ENCODE measurements at regions not wholly inside any gene's neighbourhood (a gene's known extent, or its start where the extent isn't known, plus 50 kb on each side); places are given as distances from the start of the nearest gene placed in this dataset.

DNA sequence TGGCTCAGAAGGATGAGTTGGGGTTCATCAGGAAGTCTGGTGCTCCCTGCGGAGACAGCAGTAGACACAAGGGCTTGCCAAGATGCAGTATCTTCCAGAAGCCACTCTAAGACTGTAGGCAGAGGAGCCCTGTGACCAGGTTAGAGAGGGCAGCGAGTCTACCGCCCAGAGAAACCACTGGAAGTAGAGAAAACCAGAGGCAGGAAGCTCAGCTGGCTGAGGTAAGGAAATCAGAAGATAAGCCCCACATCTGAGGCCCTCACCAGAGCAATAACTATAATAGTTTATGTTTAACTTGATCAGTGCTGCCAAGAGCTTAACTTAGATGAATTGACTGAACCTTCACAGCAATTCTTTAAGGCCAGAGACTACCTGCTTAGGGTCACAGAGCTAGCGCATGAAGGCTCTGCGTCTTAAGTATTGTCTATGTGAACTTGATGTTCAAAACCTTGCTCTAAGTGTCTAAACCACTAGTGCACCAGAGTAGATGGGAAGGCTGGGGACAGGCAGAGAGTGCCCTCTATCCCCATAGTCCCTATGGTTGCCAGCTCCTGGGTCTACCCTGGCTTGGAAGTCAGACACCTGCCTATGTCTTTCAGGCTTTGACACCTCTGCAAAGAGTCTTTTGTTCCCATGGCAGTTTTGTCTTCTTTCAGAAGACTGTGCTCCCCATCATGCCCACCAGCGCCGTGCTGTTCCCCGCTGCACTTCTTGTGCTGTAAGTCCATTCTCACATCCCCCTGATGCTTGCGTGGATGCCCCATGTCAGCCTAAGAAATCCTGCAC is 228.2 kb upstream of the KLF4 start:
- TF ChIP-seq CTCF (IDR thresholded peaks at IDR 0.05; ENCODE audit: insufficient read depth, low read depth, low read length) (no peak), EZH2 (IDR thresholded peaks at IDR 0.05; ENCODE audit: insufficient read depth, low read length) (no peak)

All from astrocyte (in vitro differentiated cells and primary cell).